Calu3 (cell line): ENCODE measurements at regions not wholly inside any gene's neighbourhood (a gene's known extent, or its start where the extent isn't known, plus 50 kb on each side); places are given as distances from the start of the nearest gene placed in this dataset.

ENCODE experiments used
- BruUV-seq: library from RNA; stranded (reverse); fragments of 400-500 nt; replicated peaks from 2 replicates; lab custom pipeline; 2021; lab: Mats Ljungman, UMichigan
- CTCF ChIA-PET: fragments of 300-600 bp; sonication (Branson Sonifier 250); formaldehyde crosslinking; loops from one replicate; lab custom pipeline; 2022; ENCODE audit warnings: antibody characterized with exemption; lab: Charles Lee
- DNase-seq: peaks from one replicate; pipeline ENCODE4 v3.0.0; 2022
- H3K27ac Mint-ChIP-seq: one replicate; pipeline ENCODE4 v1.8.0; 2022; ENCODE audit warnings: mixed read lengths; ENCODE audit not compliant: unreplicated experiment
- H3K27me3 Mint-ChIP-seq: one replicate; pipeline ENCODE4 v1.8.0; 2022; ENCODE audit warnings: mixed read lengths; ENCODE audit not compliant: unreplicated experiment
- H3K36me3 Mint-ChIP-seq: one replicate; pipeline ENCODE4 v1.8.0; 2022; ENCODE audit warnings: mild to moderate bottlenecking, moderate library complexity, mixed read lengths; ENCODE audit not compliant: insufficient read depth, unreplicated experiment
- H3K4me1 Mint-ChIP-seq: one replicate; pipeline ENCODE4 v1.8.0; 2022; ENCODE audit warnings: mild to moderate bottlenecking, low read depth, mixed read lengths; ENCODE audit not compliant: unreplicated experiment
- H3K4me3 Mint-ChIP-seq: one replicate; pipeline ENCODE4 v1.8.0; 2022; ENCODE audit warnings: mild to moderate bottlenecking, low read depth, moderate library complexity, mixed read lengths; ENCODE audit not compliant: unreplicated experiment
- H3K9me3 Mint-ChIP-seq: one replicate; pipeline ENCODE4 v1.8.0; 2022; ENCODE audit warnings: low read depth, mixed read lengths; ENCODE audit not compliant: unreplicated experiment
- CTCF ChIP-seq: fragments of 200-600 bp; IDR thresholded peaks from one replicate; pipeline ENCODE4 v1.8.0; 2022; ENCODE audit warnings: antibody characterized with exemption; ENCODE audit not compliant: unreplicated experiment
- intact Hi-C: fragments of 100-400 bp; cut with micrococcal nuclease; formaldehyde crosslinking; loops from one replicate; pipeline ENCODE4 v1.10.0; 2022; ENCODE audit not compliant: unreplicated experiment

- CTCF ChIA-PET, result no interaction called here
- no TSS peak for BruUV-seq
- TF ChIP-seq CTCF, result no peak
- no peak overlapping the region for H3K4me3 Mint-ChIP-seq
- intact Hi-C loops, result no loop called here
- no peak for DNase-seq
- no peaks in the 10 kb centered on the region for H3K36me3 Mint-ChIP-seq
- H3K9me3 Mint-ChIP-seq, result no peaks in the 10 kb centered on the region
- peaks cover 12% of the 10 kb centered on the region for H3K4me1 Mint-ChIP-seq
- no peaks in the 10 kb centered on the region for H3K27me3 Mint-ChIP-seq
- no peak overlapping the region for H3K27ac Mint-ChIP-seq
These were observed 283.0 kb downstream of the CEMIP2 start for GRCh38 chr9:71485326-71485725.

- H3K4me3 Mint-ChIP-seq, result no peak overlapping the region
- no peaks in the 10 kb centered on the region for H3K27me3 Mint-ChIP-seq
- no peaks in the 10 kb centered on the region for H3K9me3 Mint-ChIP-seq
- H3K36me3 Mint-ChIP-seq, result no peaks in the 10 kb centered on the region
- no TSS peak for BruUV-seq
- CTCF ChIA-PET, result no interaction called here
- intact Hi-C loops, result no loop called here
- no peak for TF ChIP-seq CTCF
- H3K27ac Mint-ChIP-seq, result no peak overlapping the region
- peaks cover 12% of the 10 kb centered on the region for H3K4me1 Mint-ChIP-seq
- no peak for DNase-seq
These were observed 284.9 kb downstream of the CEMIP2 start for GRCh38 chr9:71483436-71483835.

- intact Hi-C loops, result loop anchor here (5.0 kb wide), 1 partner anchor 152 kb away; no protein-coding TSS in a partner anchor
- H3K27ac Mint-ChIP-seq, result no peak overlapping the region
- no peak overlapping the region for H3K4me3 Mint-ChIP-seq
- no peak for DNase-seq
- no peak for TF ChIP-seq CTCF
- no TSS peak for BruUV-seq
- no peaks in the 10 kb centered on the region for H3K4me1 Mint-ChIP-seq
- H3K36me3 Mint-ChIP-seq, result no peaks in the 10 kb centered on the region
- CTCF ChIA-PET, result no interaction called here
- H3K27me3 Mint-ChIP-seq, result peaks cover 2% of the 10 kb centered on the region
- no peaks in the 10 kb centered on the region for H3K9me3 Mint-ChIP-seq
These were observed 288.7 kb downstream of the CEMIP2 start for GRCh38 chr9:71479621-71480020.

GRCh38 chr9:71472400-71472799, 295.9 kb downstream of the CEMIP2 start:
- Mint-ChIP-seq H3K36me3 (no peaks in the 10 kb centered on the region), H3K9me3 (no peaks in the 10 kb centered on the region), H3K4me1 (no peaks in the 10 kb centered on the region), H3K27ac (no peak overlapping the region), H3K4me3 (no peak overlapping the region), H3K27me3 (peaks cover 22% of the 10 kb centered on the region)
- TF ChIP-seq CTCF, result no peak
- CTCF ChIA-PET, result no interaction called here
- DNase-seq, result no peak
- no TSS peak for BruUV-seq
- intact Hi-C loops, result no loop called here
